ENCODE measurements at regions not wholly inside any gene's neighbourhood (a gene's known extent, or its start where the extent isn't known, plus 50 kb on each side); places are given as distances from the start of the nearest gene placed in this dataset.
"Not testable (repeated sequence)": the region's sequence is repeated elsewhere in the genome, so short reads cannot be mapped to it uniquely, and the experiment has no call there.

GRCh38 chr14:45757655-45758054, 504.7 kb upstream of the MIS18BP1 start:
- H3K4me3 ChIP-seq (ENCODE audit: low read depth, low read length, poor library complexity, severe bottlenecking) = no peak overlapping the region
- CTCF ChIA-PET = no interaction called here

GRCh38 chr14:45756412-45756811, 503.4 kb upstream of the MIS18BP1 start:
- DNase-seq (ENCODE audit: low spot score); H3K27ac ChIP-seq (ENCODE audit: low read depth, low read length, poor library complexity, severe bottlenecking); H3K36me3 ChIP-seq (ENCODE audit: insufficient read depth, low read length, poor library complexity, severe bottlenecking); H3K4me3 ChIP-seq (ENCODE audit: low read depth, low read length, poor library complexity, severe bottlenecking); H3K27me3 ChIP-seq (replicated peaks; ENCODE audit: insufficient read depth, low read depth, low read length, poor library complexity); H3K4me1 ChIP-seq (ENCODE audit: insufficient read depth, low read length, poor library complexity, severe bottlenecking); POLR2A ChIA-PET (ENCODE audit: low non-redundant PET); CTCF ChIA-PET; BruUV-seq (replicated peaks); H3K9me3 ChIP-seq (ENCODE audit: low read depth, low read length, poor library complexity, severe bottlenecking); intact Hi-C loops (cut with micrococcal nuclease; ENCODE audit: unreplicated experiment): not testable (repeated sequence)

More at GRCh38 chr14:45757655-45758054, 504.7 kb upstream of the MIS18BP1 start:
- no peak for TF ChIP-seq CTCF (conservative IDR thresholded peaks at IDR 0.05; ENCODE audit: low read depth, low read length)
- no peak for TF ChIP-seq EZH2 (IDR thresholded peaks at IDR 0.05; ENCODE audit: borderline replicate concordance, low read depth, low read length, poor library complexity, severe bottlenecking)
- Histone ChIP-seq H3K4me1 (ENCODE audit: insufficient read depth, low read length, poor library complexity, severe bottlenecking) (no peaks in the 10 kb centered on the region), H3K36me3 (ENCODE audit: insufficient read depth, low read length, poor library complexity, severe bottlenecking) (no peaks in the 10 kb centered on the region), H3K27ac (ENCODE audit: low read depth, low read length, poor library complexity, severe bottlenecking) (no peak overlapping the region), H3K9me3 (ENCODE audit: low read depth, low read length, poor library complexity, severe bottlenecking) (peaks cover 7% of the 10 kb centered on the region), H3K27me3 (replicated peaks; ENCODE audit: insufficient read depth, low read depth, low read length, poor library complexity) (no peaks in the 10 kb centered on the region)
- intact Hi-C loops (cut with micrococcal nuclease; ENCODE audit: unreplicated experiment) = no loop called here
- POLR2A ChIA-PET (ENCODE audit: low non-redundant PET) = no interaction called here
- DNase-seq (ENCODE audit: low spot score) = no peak
- no TSS peak for BruUV-seq (replicated peaks)

- CTCF ChIA-PET = no interaction called here
- H3K36me3 ChIP-seq (ENCODE audit: insufficient read depth, low read length, poor library complexity, severe bottlenecking) = no peaks in the 10 kb centered on the region
- TF ChIP-seq CTCF (conservative IDR thresholded peaks at IDR 0.05; ENCODE audit: low read depth, low read length) (no peak), EZH2 (IDR thresholded peaks at IDR 0.05; ENCODE audit: borderline replicate concordance, low read depth, low read length, poor library complexity, severe bottlenecking) (no peak)
- BruUV-seq (replicated peaks) = no TSS peak
- H3K9me3 ChIP-seq (ENCODE audit: low read depth, low read length, poor library complexity, severe bottlenecking) = peaks cover 3% of the 10 kb centered on the region
- no peak overlapping the region for H3K4me3 ChIP-seq (ENCODE audit: low read depth, low read length, poor library complexity, severe bottlenecking)
- no peak overlapping the region for H3K27ac ChIP-seq (ENCODE audit: low read depth, low read length, poor library complexity, severe bottlenecking)
- no peaks in the 10 kb centered on the region for H3K27me3 ChIP-seq (replicated peaks; ENCODE audit: insufficient read depth, low read depth, low read length, poor library complexity)
- POLR2A ChIA-PET (ENCODE audit: low non-redundant PET) = no interaction called here
- no peak for DNase-seq (ENCODE audit: low spot score)
- intact Hi-C loops (cut with micrococcal nuclease; ENCODE audit: unreplicated experiment) = no loop called here
- H3K4me1 ChIP-seq (ENCODE audit: insufficient read depth, low read length, poor library complexity, severe bottlenecking) = no peaks in the 10 kb centered on the region
Observed at GRCh38 chr14:45743884-45744283, 490.9 kb upstream of the MIS18BP1 start.

- H3K27ac ChIP-seq (ENCODE audit: low read depth, low read length, poor library complexity, severe bottlenecking) = no peak overlapping the region
- intact Hi-C loops (cut with micrococcal nuclease; ENCODE audit: unreplicated experiment) = no loop called here
- POLR2A ChIA-PET (ENCODE audit: low non-redundant PET) = no interaction called here
- no peaks in the 10 kb centered on the region for H3K36me3 ChIP-seq (ENCODE audit: insufficient read depth, low read length, poor library complexity, severe bottlenecking)
- CTCF ChIA-PET = no interaction called here
- DNase-seq (ENCODE audit: low spot score) = no peak
- TF ChIP-seq EZH2 (IDR thresholded peaks at IDR 0.05; ENCODE audit: borderline replicate concordance, low read depth, low read length, poor library complexity, severe bottlenecking) = no peak
- TF ChIP-seq CTCF (conservative IDR thresholded peaks at IDR 0.05; ENCODE audit: low read depth, low read length) = no peak
- no peak overlapping the region for H3K4me3 ChIP-seq (ENCODE audit: low read depth, low read length, poor library complexity, severe bottlenecking)
- H3K27me3 ChIP-seq (replicated peaks; ENCODE audit: insufficient read depth, low read depth, low read length, poor library complexity) = no peaks in the 10 kb centered on the region
- no TSS peak for BruUV-seq (replicated peaks)
- H3K9me3 ChIP-seq (ENCODE audit: low read depth, low read length, poor library complexity, severe bottlenecking) = peaks cover 3% of the 10 kb centered on the region
- no peaks in the 10 kb centered on the region for H3K4me1 ChIP-seq (ENCODE audit: insufficient read depth, low read length, poor library complexity, severe bottlenecking)
Observed at GRCh38 chr14:45742187-45742586, 489.2 kb upstream of the MIS18BP1 start.

Measured in A673 (cell line).